RWPE2 (cell line): ENCODE measurements at regions not wholly inside any gene's neighbourhood (a gene's known extent, or its start where the extent isn't known, plus 50 kb on each side); places are given as distances from the start of the nearest gene placed in this dataset.

Experiments
- ATAC-seq: fragments of 200-7000 bp; cut with Tn5 transposase; 3 replicates; pipeline ENCODE4 v1.9.1; 2021; ENCODE audit warnings: low read depth
- DNase-seq: peaks from one replicate; pipeline ENCODE4 v3.0.0-alpha.2; 2020; ENCODE audit warnings: low spot score
- H3K27ac ChIP-seq: fragments of 450-650 bp; 2 replicates; pipeline ENCODE4 v1.5.1; 2017; ENCODE audit warnings: mild to moderate bottlenecking; ENCODE audit not compliant: poor library complexity, severe bottlenecking
- H3K27me3 ChIP-seq: fragments of 250-450 bp; sonication (Bioruptor Pico); 2 replicates; pipeline ENCODE4 v1.5.1; 2021; ENCODE audit warnings: mild to moderate bottlenecking, moderate library complexity; ENCODE audit not compliant: insufficient read depth, poor library complexity, severe bottlenecking
- H3K36me3 ChIP-seq: fragments of 250-450 bp; sonication (Bioruptor Pico); 2 replicates; pipeline ENCODE4 v1.5.1; 2020; ENCODE audit warnings: low read depth, mild to moderate bottlenecking, moderate library complexity
- H3K4me1 ChIP-seq: fragments of 250-450 bp; sonication (Bioruptor Pico); 2 replicates; pipeline ENCODE4 v1.5.1; 2021; ENCODE audit warnings: mild to moderate bottlenecking, moderate library complexity; ENCODE audit not compliant: insufficient read depth, poor library complexity, severe bottlenecking
- H3K4me3 ChIP-seq: fragments of 250-450 bp; sonication (Bioruptor Pico); 2 replicates; pipeline ENCODE4 v1.5.1; 2021; ENCODE audit warnings: mild to moderate bottlenecking, moderate library complexity; ENCODE audit not compliant: severe bottlenecking
- H3K9me3 ChIP-seq: fragments of 250-450 bp; sonication (Bioruptor Pico); 2 replicates; pipeline ENCODE4 v1.5.1; 2021; ENCODE audit warnings: mild to moderate bottlenecking, moderate library complexity; ENCODE audit not compliant: severe bottlenecking
- CTCF ChIP-seq: fragments of 450-650 bp; IDR thresholded peaks from one replicate; pipeline ENCODE4 v1.5.1; 2017; ENCODE audit warnings: mild to moderate bottlenecking, moderate library complexity; ENCODE audit not compliant: poor library complexity, severe bottlenecking

GRCh38 chr12:114884575-114884974, 200.6 kb upstream of the TBX3 start:
- Histone ChIP-seq H3K36me3 (no peaks in the 10 kb centered on the region), H3K27me3 (no peaks in the 10 kb centered on the region), H3K4me1 (peaks cover 6% of the 10 kb centered on the region), H3K4me3 (no peak overlapping the region), H3K27ac (no peak overlapping the region), H3K9me3 (no peaks in the 10 kb centered on the region)
- no peak for TF ChIP-seq CTCF
- ATAC-seq (no peak), DNase-seq (no peak)

- no peaks in the 10 kb centered on the region for H3K36me3 ChIP-seq
- no peak for DNase-seq
- no peaks in the 10 kb centered on the region for H3K27me3 ChIP-seq
- H3K4me3 ChIP-seq = no peak overlapping the region
- no peaks in the 10 kb centered on the region for H3K4me1 ChIP-seq
- H3K27ac ChIP-seq = no peak overlapping the region
- H3K9me3 ChIP-seq = no peaks in the 10 kb centered on the region
- no peak for ATAC-seq
- no peak for TF ChIP-seq CTCF
Observed at GRCh38 chr12:114882083-114882482, 198.1 kb upstream of the TBX3 start.

- no peak overlapping the region for H3K27ac ChIP-seq
- no peak overlapping the region for H3K4me3 ChIP-seq
- TF ChIP-seq CTCF = no peak
Observed at GRCh38 chr12:114879354-114879753, 195.4 kb upstream of the TBX3 start.

GRCh38 chr12:114878781-114879180, 194.8 kb upstream of the TBX3 start:
- Histone ChIP-seq H3K4me1 (no peaks in the 10 kb centered on the region), H3K36me3 (no peaks in the 10 kb centered on the region), H3K9me3 (no peaks in the 10 kb centered on the region), H3K27me3 (no peaks in the 10 kb centered on the region), H3K4me3 (no peak overlapping the region), H3K27ac (no peak overlapping the region)
- no peak for ATAC-seq
- no peak for TF ChIP-seq CTCF
- no peak for DNase-seq

More at GRCh38 chr12:114879354-114879753, 195.4 kb upstream of the TBX3 start:
- no peak for ATAC-seq
- Histone ChIP-seq H3K27me3 (no peaks in the 10 kb centered on the region), H3K9me3 (no peaks in the 10 kb centered on the region), H3K4me1 (no peaks in the 10 kb centered on the region), H3K36me3 (no peaks in the 10 kb centered on the region)
- DNase-seq = no peak

GRCh38 chr12:114876968-114877680, 193.1 kb upstream of the TBX3 start:
- no peaks in the 10 kb centered on the region for H3K9me3 ChIP-seq
- DNase-seq (no peak), ATAC-seq (no peak)
- H3K36me3 ChIP-seq = no peaks in the 10 kb centered on the region
- H3K4me3 ChIP-seq = no peak overlapping the region
- no peaks in the 10 kb centered on the region for H3K27me3 ChIP-seq
- no peak for TF ChIP-seq CTCF
- no peaks in the 10 kb centered on the region for H3K4me1 ChIP-seq
- no peak overlapping the region for H3K27ac ChIP-seq
